SK-N-SH treated with all-trans-retinoic acid at 6 μM for 48 hours (cell line): ENCODE measurements at regions not wholly inside any gene's neighbourhood (a gene's known extent, or its start where the extent isn't known, plus 50 kb on each side); places are given as distances from the start of the nearest gene placed in this dataset.
A peak's percentile ranks its signal among the peaks of the same experiment; 100 is the strongest.

Experiments
- ATAC-seq: fragments of 200-7000 bp; cut with Tn5 transposase; 3 replicates; pipeline ENCODE4 v1.9.1; 2020; ENCODE audit warnings: mild to moderate bottlenecking, moderate library complexity
- ARNTL ChIP-seq: fragments of 450-650 bp; formaldehyde crosslinking; IDR thresholded peaks from 2 replicates; pipeline ENCODE4 v1.5.0; 2020; ENCODE audit warnings: low read depth, mild to moderate bottlenecking, moderate library complexity, borderline replicate concordance
- BACH2 ChIP-seq: fragments of 250-450 bp; sonication (Bioruptor Pico); IDR thresholded peaks from 2 replicates; pipeline ENCODE4 v1.9.0; 2021; ENCODE audit warnings: mild to moderate bottlenecking, borderline replicate concordance
- CSRNP3 ChIP-seq: fragments of 250-450 bp; sonication (Bioruptor Pico); IDR thresholded peaks from 2 replicates; pipeline ENCODE4 v1.5.1; 2021; ENCODE audit warnings: mild to moderate bottlenecking, moderate library complexity
- GLIS3 ChIP-seq: fragments of 250-450 bp; sonication (Bioruptor Pico); IDR thresholded peaks from 2 replicates; pipeline ENCODE4 v1.5.0; 2020; ENCODE audit warnings: mild to moderate bottlenecking, moderate library complexity
- OSR1 ChIP-seq: fragments of 250-450 bp; sonication (Bioruptor Pico); IDR thresholded peaks from 2 replicates; pipeline ENCODE4 v1.8.0; 2022; ENCODE audit warnings: moderate library complexity, mild to moderate bottlenecking, inconsistent platforms
- PATZ1 ChIP-seq: fragments of 250-450 bp; sonication (Bioruptor Pico); IDR thresholded peaks from 2 replicates; pipeline ENCODE4 v1.8.0; 2020; ENCODE audit warnings: mild to moderate bottlenecking, moderate library complexity, borderline replicate concordance
- PPARA ChIP-seq: fragments of 250-450 bp; sonication (Bioruptor Pico); IDR thresholded peaks from 2 replicates; pipeline ENCODE4 v1.5.0; 2020; ENCODE audit warnings: mild to moderate bottlenecking, borderline replicate concordance
- RARB ChIP-seq: fragments of 250-450 bp; sonication (Bioruptor Pico); IDR thresholded peaks from 2 replicates; pipeline ENCODE4 v1.8.0; 2021; ENCODE audit warnings: mild to moderate bottlenecking, moderate library complexity
- TCF4 ChIP-seq: fragments of 250-450 bp; sonication (Bioruptor Pico); IDR thresholded peaks from 2 replicates; pipeline ENCODE4 v1.8.0; 2021; ENCODE audit warnings: mild to moderate bottlenecking, moderate library complexity, borderline replicate concordance
- TOX ChIP-seq: fragments of 250-450 bp; sonication (Bioruptor Pico); IDR thresholded peaks from 2 replicates; pipeline ENCODE4 v1.8.0; 2021; ENCODE audit warnings: mild to moderate bottlenecking, moderate library complexity, borderline replicate concordance
- ZC3H10 ChIP-seq: fragments of 250-450 bp; sonication (Bioruptor Pico); IDR thresholded peaks from 2 replicates; pipeline ENCODE4 v1.5.1; 2021; ENCODE audit warnings: mild to moderate bottlenecking, moderate library complexity
- ZFP3 ChIP-seq: fragments of 250-450 bp; sonication (Bioruptor Pico); IDR thresholded peaks from 2 replicates; pipeline ENCODE4 v1.5.0; 2020; ENCODE audit warnings: mild to moderate bottlenecking, moderate library complexity
- ZFP30 ChIP-seq: fragments of 450-650 bp; formaldehyde crosslinking; IDR thresholded peaks from 2 replicates; pipeline ENCODE4 v1.5.0; 2022; ENCODE audit warnings: mild to moderate bottlenecking, moderate library complexity
- ZNF565 ChIP-seq: fragments of 450-650 bp; formaldehyde crosslinking; conservative IDR thresholded peaks from 2 replicates; pipeline ENCODE4 v1.5.0; 2020; ENCODE audit warnings: low read depth, mild to moderate bottlenecking, moderate library complexity
- ZNF70 ChIP-seq: fragments of 450-650 bp; formaldehyde crosslinking; IDR thresholded peaks from 2 replicates; pipeline ENCODE4 v1.5.0; 2020; ENCODE audit warnings: mild to moderate bottlenecking, moderate library complexity
- ZNF8 ChIP-seq: fragments of 450-650 bp; formaldehyde crosslinking; IDR thresholded peaks from 2 replicates; pipeline ENCODE4 v1.5.0; 2020; ENCODE audit warnings: mild to moderate bottlenecking, moderate library complexity
- TF ChIP-seq, protein P1 (sequence below): fragments of 250-450 bp; sonication (Bioruptor Pico); IDR thresholded peaks from 2 replicates; pipeline ENCODE4 v1.5.1; 2020; ENCODE audit warnings: low read depth, mild to moderate bottlenecking, moderate library complexity

- TF ChIP-seq RARB (CRISPR knock-in tag) (no peak), GLIS3 (CRISPR knock-in tag) (no peak), TOX (no peak), OSR1 (no peak), CSRNP3 (CRISPR knock-in tag) (no peak), ZNF70 (no peak)
- ATAC-seq: no peak
These were observed 281.2 kb upstream of the SLITRK6 start for GRCh38 chr13:86080340-86080995.

GRCh38 chr13:86066611-86067365 lies 267.6 kb upstream of the SLITRK6 start:
- ATAC-seq: no peak
- TF ChIP-seq PATZ1 (CRISPR knock-in tag): no peak
- no peak for TF ChIP-seq ZFP3 (CRISPR knock-in tag)
- TF ChIP-seq ARNTL: no peak
- TF ChIP-seq, protein P1, sequence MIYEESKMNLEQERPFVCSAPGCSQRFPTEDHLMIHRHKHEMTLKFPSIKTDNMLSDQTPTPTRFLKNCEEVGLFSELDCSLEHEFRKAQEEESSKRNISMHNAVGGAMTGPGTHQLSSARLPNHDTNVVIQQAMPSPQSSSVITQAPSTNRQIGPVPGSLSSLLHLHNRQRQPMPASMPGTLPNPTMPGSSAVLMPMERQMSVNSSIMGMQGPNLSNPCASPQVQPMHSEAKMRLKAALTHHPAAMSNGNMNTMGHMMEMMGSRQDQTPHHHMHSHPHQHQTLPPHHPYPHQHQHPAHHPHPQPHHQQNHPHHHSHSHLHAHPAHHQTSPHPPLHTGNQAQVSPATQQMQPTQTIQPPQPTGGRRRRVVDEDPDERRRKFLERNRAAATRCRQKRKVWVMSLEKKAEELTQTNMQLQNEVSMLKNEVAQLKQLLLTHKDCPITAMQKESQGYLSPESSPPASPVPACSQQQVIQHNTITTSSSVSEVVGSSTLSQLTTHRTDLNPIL (CRISPR knock-in tag): no peak
- TF ChIP-seq ZFP30 (CRISPR knock-in tag): no peak

DNA sequence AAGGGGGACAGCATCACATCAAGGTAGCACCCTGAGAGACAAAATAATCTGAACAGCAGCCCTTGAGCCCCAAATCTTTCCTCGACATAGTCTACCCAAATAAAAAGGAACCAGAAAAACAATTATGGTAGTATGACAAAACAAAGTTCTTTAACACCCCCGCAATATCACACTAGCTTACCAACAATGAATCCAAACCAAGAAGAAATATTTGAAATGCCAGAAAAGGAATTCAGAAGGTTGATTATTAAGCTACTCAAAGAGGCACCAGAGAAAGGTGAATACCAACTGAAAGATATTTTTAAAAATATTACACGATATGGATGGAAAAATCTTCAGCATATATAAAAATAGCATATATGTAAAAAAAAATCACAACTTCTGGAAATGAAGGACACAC lies 252.9 kb upstream of the SLITRK6 start:
- ATAC-seq: no peak
- TF ChIP-seq ZNF8 (CRISPR knock-in tag) (no peak), OSR1 (no peak)
- TF ChIP-seq, all 23 proteins: peak for 0

DNA sequence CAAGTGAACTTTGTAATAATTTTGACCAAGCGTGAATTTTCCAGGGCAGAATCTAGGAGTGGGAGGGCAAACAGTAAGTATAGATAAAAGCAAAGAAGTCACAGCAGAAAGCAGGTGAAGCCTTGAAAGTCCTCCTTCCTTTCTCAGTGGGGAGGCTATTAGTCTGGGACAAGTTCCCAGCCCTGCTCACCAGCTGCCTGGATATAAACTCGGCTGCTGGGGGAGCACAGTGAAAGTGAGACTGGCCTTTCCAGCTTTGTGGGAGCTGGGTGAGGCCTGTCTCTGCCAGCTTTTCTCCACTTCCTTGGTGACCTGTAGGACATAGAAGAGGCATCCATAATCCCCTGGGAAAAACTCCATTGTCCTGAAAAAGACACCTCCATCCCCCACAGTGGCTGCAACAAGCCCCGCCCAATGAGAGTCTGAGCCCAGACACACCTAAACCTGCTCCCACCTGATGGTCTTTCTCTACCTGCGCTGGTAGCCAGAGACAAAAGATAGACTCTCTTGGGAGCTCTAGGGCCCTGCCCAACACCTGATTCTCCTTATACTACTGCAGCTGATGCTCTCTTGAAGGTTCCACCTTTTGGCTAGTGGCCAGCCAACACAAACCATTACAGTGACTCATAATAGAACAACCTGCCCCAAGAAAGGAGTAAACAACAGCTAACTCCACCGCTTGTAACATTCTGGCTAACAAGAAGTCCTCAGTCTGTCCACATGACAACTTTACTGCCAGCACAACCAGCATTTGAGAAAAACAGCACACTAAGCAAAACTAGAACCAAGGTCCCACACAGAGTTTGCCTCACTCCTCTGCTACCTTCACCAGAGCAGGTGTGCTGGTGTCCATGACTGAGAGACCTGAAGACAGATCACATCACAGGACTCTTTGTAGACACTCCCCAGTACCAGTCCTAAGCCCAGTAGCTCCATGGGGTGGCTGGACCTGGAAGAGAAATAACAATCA lies 252.2 kb upstream of the SLITRK6 start:
- ATAC-seq: no peak
- TF ChIP-seq CSRNP3 (CRISPR knock-in tag): no peak
- no peak for TF ChIP-seq ZFP30 (CRISPR knock-in tag)
- TF ChIP-seq TOX: no peak

- TF ChIP-seq ZFP30 (CRISPR knock-in tag): no peak
- no peak for TF ChIP-seq ZFP3 (CRISPR knock-in tag)
- TF ChIP-seq, all 23 proteins: peak for 0
- no peak for ATAC-seq
These were observed 239.3 kb upstream of the SLITRK6 start for GRCh38 chr13:86038490-86038889.

- ATAC-seq: peak; percentile 45; the same call in 2 of the 3 replicates
- TF ChIP-seq GLIS3 (CRISPR knock-in tag) (no peak), ZFP3 (CRISPR knock-in tag) (no peak), OSR1 (no peak), PPARA (CRISPR knock-in tag) (no peak), ZNF565 (CRISPR knock-in tag) (no peak), ARNTL (no peak), ZC3H10 (CRISPR knock-in tag) (no peak), BACH2 (CRISPR knock-in tag) (no peak), TCF4 (CRISPR knock-in tag) (no peak), TOX (no peak)
- TF ChIP-seq, protein P1 (CRISPR knock-in tag): no peak
These were observed 221.3 kb upstream of the SLITRK6 start for GRCh38 chr13:86020351-86021002.
